ENCODE measurements at regions not wholly inside any gene's neighbourhood (a gene's known extent, or its start where the extent isn't known, plus 50 kb on each side); places are given as distances from the start of the nearest gene placed in this dataset.

- TF ChIP-seq CTCF (IDR thresholded peaks at IDR 0.05; ENCODE audit: partially characterized antibody, unreplicated experiment): no peak
- Mint-ChIP-seq H3K36me3 (ENCODE audit: unreplicated experiment) (no peaks in the 10 kb centered on the region), H3K4me3 (ENCODE audit: unreplicated experiment) (no peak overlapping the region), H3K4me1 (ENCODE audit: low read depth, unreplicated experiment) (peaks cover 22% of the 10 kb centered on the region), H3K9me3 (ENCODE audit: unreplicated experiment) (peaks cover 2% of the 10 kb centered on the region), H3K27ac (ENCODE audit: unreplicated experiment) (no peak overlapping the region), H3K27me3 (ENCODE audit: unreplicated experiment) (peaks cover 7% of the 10 kb centered on the region)
- DNase-seq: no peak
These were observed 402.7 kb upstream of the MYT1L start for GRCh38 chr2:2733818-2734217.

- H3K9me3 Mint-ChIP-seq (ENCODE audit: unreplicated experiment): peaks cover 6% of the 10 kb centered on the region
- no peak for TF ChIP-seq CTCF (IDR thresholded peaks at IDR 0.05; ENCODE audit: partially characterized antibody, unreplicated experiment)
- no peak for DNase-seq
- no peak overlapping the region for H3K4me3 Mint-ChIP-seq (ENCODE audit: unreplicated experiment)
- H3K27me3 Mint-ChIP-seq (ENCODE audit: unreplicated experiment): peaks cover 10% of the 10 kb centered on the region
- H3K4me1 Mint-ChIP-seq (ENCODE audit: low read depth, unreplicated experiment): peaks cover 28% of the 10 kb centered on the region
- H3K36me3 Mint-ChIP-seq (ENCODE audit: unreplicated experiment): no peaks in the 10 kb centered on the region
- H3K27ac Mint-ChIP-seq (ENCODE audit: unreplicated experiment): no peak overlapping the region
These were observed 401.4 kb upstream of the MYT1L start for GRCh38 chr2:2732331-2733119.

- Mint-ChIP-seq H3K36me3 (ENCODE audit: unreplicated experiment) (no peaks in the 10 kb centered on the region), H3K9me3 (ENCODE audit: unreplicated experiment) (peaks cover 6% of the 10 kb centered on the region), H3K27me3 (ENCODE audit: unreplicated experiment) (peaks cover 5% of the 10 kb centered on the region), H3K27ac (ENCODE audit: unreplicated experiment) (no peak overlapping the region), H3K4me3 (ENCODE audit: unreplicated experiment) (no peak overlapping the region), H3K4me1 (ENCODE audit: low read depth, unreplicated experiment) (peaks cover 29% of the 10 kb centered on the region)
- DNase-seq: no peak
- no peak for TF ChIP-seq CTCF (IDR thresholded peaks at IDR 0.05; ENCODE audit: partially characterized antibody, unreplicated experiment)
These were observed 400.8 kb upstream of the MYT1L start for GRCh38 chr2:2731816-2732284.

GRCh38 chr2:2731101-2731815 lies 400.2 kb upstream of the MYT1L start:
- Mint-ChIP-seq H3K9me3 (ENCODE audit: unreplicated experiment) (peaks cover 6% of the 10 kb centered on the region), H3K27ac (ENCODE audit: unreplicated experiment) (no peak overlapping the region), H3K36me3 (ENCODE audit: unreplicated experiment) (no peaks in the 10 kb centered on the region), H3K4me1 (ENCODE audit: low read depth, unreplicated experiment) (peaks cover 29% of the 10 kb centered on the region), H3K27me3 (ENCODE audit: unreplicated experiment) (peaks cover 5% of the 10 kb centered on the region), H3K4me3 (ENCODE audit: unreplicated experiment) (no peak overlapping the region)
- peak; percentile 41 for DNase-seq
- no peak for TF ChIP-seq CTCF (IDR thresholded peaks at IDR 0.05; ENCODE audit: partially characterized antibody, unreplicated experiment)

Data from glutamatergic neuron (in vitro differentiated cells).